ENCODE measurements at regions not wholly inside any gene's neighbourhood (a gene's known extent, or its start where the extent isn't known, plus 50 kb on each side); places are given as distances from the start of the nearest gene placed in this dataset.

GRCh38 chr19:30743702-30744101 lies 371.5 kb downstream of the ZNF536 start:
- no peak for DNase-seq (ENCODE audit: low read depth in 2 of 2)

GRCh38 chr19:30743011-30743410 lies 370.8 kb downstream of the ZNF536 start:
- no peak for DNase-seq (ENCODE audit: low read depth in 2 of 2)

- DNase-seq (ENCODE audit: low read depth in 2 of 2), result no peak
These were observed 370.3 kb downstream of the ZNF536 start for GRCh38 chr19:30742406-30742938.

- DNase-seq (ENCODE audit: low read depth in 2 of 2), result no peak
These were observed 369.4 kb downstream of the ZNF536 start for GRCh38 chr19:30741566-30741965.

GRCh38 chr19:30739394-30739793 lies 367.2 kb downstream of the ZNF536 start:
- DNase-seq (ENCODE audit: low read depth in 2 of 2), result no peak

GRCh38 chr19:30738047-30738446 lies 365.9 kb downstream of the ZNF536 start:
- DNase-seq (ENCODE audit: low read depth in 2 of 2), result no peak

GRCh38 chr19:30734669-30735068 lies 362.5 kb downstream of the ZNF536 start:
- DNase-seq (ENCODE audit: low read depth in 2 of 2), result no peak

- no peak for DNase-seq (ENCODE audit: low read depth in 2 of 2)
These were observed 361.8 kb downstream of the ZNF536 start for GRCh38 chr19:30733826-30734550.

- DNase-seq (ENCODE audit: low read depth in 2 of 2), result no peak
These were observed 359.4 kb downstream of the ZNF536 start for GRCh38 chr19:30731591-30731990.

- DNase-seq (ENCODE audit: low read depth in 2 of 2), result no peak
These were observed 357.3 kb downstream of the ZNF536 start for GRCh38 chr19:30729451-30729850.

GRCh38 chr19:30722761-30723160 lies 350.6 kb downstream of the ZNF536 start:
- no peak for DNase-seq (ENCODE audit: low read depth in 2 of 2)

GRCh38 chr19:30722186-30722585 lies 350.0 kb downstream of the ZNF536 start:
- no peak for DNase-seq (ENCODE audit: low read depth in 2 of 2)

- DNase-seq (ENCODE audit: low read depth in 2 of 2), result no peak
These were observed 347.8 kb downstream of the ZNF536 start for GRCh38 chr19:30719999-30720345.

GRCh38 chr19:30719189-30719998 lies 347.2 kb downstream of the ZNF536 start:
- DNase-seq (ENCODE audit: low read depth in 2 of 2), result no peak

GRCh38 chr19:30718707-30719106 lies 346.5 kb downstream of the ZNF536 start:
- no peak for DNase-seq (ENCODE audit: low read depth in 2 of 2)

GRCh38 chr19:30718014-30718413 lies 345.8 kb downstream of the ZNF536 start:
- DNase-seq (ENCODE audit: low read depth in 2 of 2), result no peak

- no peak for DNase-seq (ENCODE audit: low read depth in 2 of 2)
These were observed 345.2 kb downstream of the ZNF536 start for GRCh38 chr19:30717381-30717780.

GRCh38 chr19:30712431-30713337 lies 340.5 kb downstream of the ZNF536 start:
- DNase-seq (ENCODE audit: low read depth in 2 of 2), result no peak

- DNase-seq (ENCODE audit: low read depth in 2 of 2), result no peak
These were observed 339.6 kb downstream of the ZNF536 start for GRCh38 chr19:30711826-30712225.

- DNase-seq (ENCODE audit: low read depth in 2 of 2), result no peak
These were observed 339.1 kb downstream of the ZNF536 start for GRCh38 chr19:30711296-30711695.

GRCh38 chr19:30710721-30711120 lies 338.5 kb downstream of the ZNF536 start:
- no peak for DNase-seq (ENCODE audit: low read depth in 2 of 2)
